ENCODE measurements at regions not wholly inside any gene's neighbourhood (a gene's known extent, or its start where the extent isn't known, plus 50 kb on each side); places are given as distances from the start of the nearest gene placed in this dataset.

DNA sequence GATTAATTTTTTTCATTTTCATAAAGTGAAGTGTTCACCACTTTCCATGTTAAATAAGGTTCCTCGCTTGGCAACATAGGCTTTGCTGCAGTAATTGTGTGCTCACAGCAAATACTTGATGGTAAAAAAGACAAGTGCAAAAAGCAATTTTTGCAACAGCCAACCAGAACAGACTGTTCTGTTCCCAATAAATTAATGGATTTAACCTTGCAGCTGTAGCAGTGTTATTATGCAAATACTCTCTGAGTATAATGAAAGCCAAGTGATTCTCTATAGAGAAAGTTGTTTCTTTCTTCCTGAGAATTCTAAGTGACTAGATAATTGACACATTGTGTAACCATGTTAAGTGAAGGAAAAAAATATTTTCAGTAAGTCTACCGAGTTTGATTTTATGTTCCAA, 183.7 kb upstream of the NAALADL2 start:
- Histone ChIP-seq H3K4me3 (ENCODE audit: low read length) (no peak overlapping the region), H3K9me3 (ENCODE audit: low read depth, low read length) (peaks cover 5% of the 10 kb centered on the region), H3K4me1 (ENCODE audit: insufficient read depth, low read length) (no peaks in the 10 kb centered on the region), H3K27me3 (ENCODE audit: insufficient read depth, low read length) (no peaks in the 10 kb centered on the region)

DNA sequence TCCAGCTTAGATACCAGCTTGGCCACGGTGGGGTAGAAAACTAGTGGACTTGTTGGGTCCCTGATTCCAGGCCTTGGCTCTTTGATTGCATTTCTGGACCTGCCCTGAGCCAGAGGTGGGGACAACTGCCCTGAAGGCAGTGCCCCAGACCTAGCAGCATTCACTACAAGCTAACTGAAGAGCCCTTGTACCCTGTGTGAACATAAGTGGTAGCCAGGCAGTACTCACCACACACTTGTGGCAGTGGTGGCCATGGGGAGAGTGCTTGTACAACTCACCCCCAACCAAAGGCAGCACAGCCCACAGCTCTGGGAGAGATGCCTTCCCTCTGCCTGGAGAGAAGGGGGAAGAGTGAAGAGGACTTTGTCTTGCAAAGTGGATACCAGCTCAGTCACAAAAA, 177.3 kb upstream of the NAALADL2 start:
- Histone ChIP-seq H3K4me3 (ENCODE audit: low read length) (no peak overlapping the region), H3K9me3 (ENCODE audit: low read depth, low read length) (peaks cover 5% of the 10 kb centered on the region), H3K27me3 (ENCODE audit: insufficient read depth, low read length) (no peaks in the 10 kb centered on the region), H3K4me1 (ENCODE audit: insufficient read depth, low read length) (no peaks in the 10 kb centered on the region)

DNA sequence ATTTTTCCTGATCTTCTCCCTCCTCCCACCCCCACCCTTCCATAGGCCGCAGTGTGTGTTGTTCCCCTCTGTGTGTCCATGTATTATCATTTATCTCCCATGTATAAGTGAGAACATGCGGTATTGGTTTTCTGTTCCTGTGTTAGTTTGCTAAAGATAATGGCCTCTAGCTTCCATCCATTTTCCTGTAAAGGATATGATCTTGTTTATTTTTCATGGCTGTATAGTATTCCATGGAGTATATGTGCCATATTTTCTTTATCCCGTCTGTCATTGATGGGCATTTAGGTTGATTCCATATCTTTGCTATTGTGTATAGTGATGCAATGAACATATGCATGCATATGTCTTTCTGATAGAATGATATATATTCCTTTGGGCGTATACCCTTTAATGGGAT, 173.3 kb upstream of the NAALADL2 start:
- no peaks in the 10 kb centered on the region for H3K27me3 ChIP-seq (ENCODE audit: insufficient read depth, low read length)
- no peaks in the 10 kb centered on the region for H3K4me1 ChIP-seq (ENCODE audit: insufficient read depth, low read length)
- no peaks in the 10 kb centered on the region for H3K9me3 ChIP-seq (ENCODE audit: low read depth, low read length)
- no peak overlapping the region for H3K4me3 ChIP-seq (ENCODE audit: low read length)

DNA sequence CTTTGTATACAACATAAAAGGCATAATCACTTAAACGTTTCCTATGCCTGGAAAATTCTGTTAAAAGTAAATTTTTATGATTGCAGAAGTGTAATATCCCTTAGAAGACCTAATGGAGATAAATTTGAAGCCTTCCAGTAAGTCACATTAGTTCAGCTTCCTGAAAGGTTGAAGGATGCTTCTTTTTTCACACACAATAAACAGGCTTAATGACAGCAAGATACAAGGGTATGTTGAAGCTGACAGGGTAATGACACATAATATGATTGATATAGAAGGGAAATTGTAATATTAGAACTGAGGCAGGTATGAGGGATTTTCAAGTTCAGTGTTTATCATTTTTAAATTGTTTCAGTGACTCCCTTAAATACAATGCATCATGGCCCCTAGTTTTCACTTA, 161.8 kb upstream of the NAALADL2 start:
- Histone ChIP-seq H3K4me3 (ENCODE audit: low read length) (no peak overlapping the region), H3K4me1 (ENCODE audit: insufficient read depth, low read length) (no peaks in the 10 kb centered on the region), H3K27me3 (ENCODE audit: insufficient read depth, low read length) (no peaks in the 10 kb centered on the region), H3K9me3 (ENCODE audit: low read depth, low read length) (no peaks in the 10 kb centered on the region)

DNA sequence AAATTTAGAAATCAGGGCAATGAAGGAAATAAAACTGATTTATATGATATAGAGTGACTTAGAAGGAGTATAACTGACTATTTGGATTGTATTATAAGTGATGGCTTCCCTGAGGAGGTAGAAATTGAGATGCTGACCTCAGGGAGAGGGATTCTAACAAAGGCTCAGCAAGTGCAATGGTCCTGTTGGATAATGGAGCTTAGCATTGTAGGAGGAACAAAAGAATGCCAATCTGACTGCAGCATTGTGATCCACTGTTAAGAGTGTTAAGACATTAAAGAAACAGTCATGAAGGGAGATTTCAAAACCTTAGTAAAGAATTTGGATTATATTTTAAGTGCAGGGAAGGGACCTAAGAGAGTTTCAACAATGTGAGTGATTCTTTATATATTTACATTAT, 158.4 kb upstream of the NAALADL2 start:
- H3K9me3 ChIP-seq (ENCODE audit: low read depth, low read length): no peaks in the 10 kb centered on the region

DNA sequence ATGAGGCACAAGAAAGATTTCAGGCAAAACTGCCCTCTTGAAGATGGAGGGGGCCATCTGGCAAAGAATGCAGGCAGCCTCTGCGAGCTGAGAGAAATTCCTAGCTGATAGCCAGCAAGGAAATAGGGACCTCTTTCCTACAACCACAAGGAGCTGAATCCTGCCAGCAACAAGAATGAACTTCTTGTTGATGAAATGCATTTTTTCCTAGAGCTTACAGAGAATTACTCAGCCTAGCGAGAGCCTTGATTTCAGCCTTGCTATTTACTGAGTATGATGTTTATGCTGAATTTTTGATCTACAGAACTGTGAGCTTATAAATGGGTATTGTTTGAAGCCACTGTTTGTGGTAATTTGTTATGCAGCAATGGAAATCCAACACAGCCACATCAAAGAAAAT, 148.5 kb upstream of the NAALADL2 start:
- Histone ChIP-seq H3K9me3 (ENCODE audit: low read depth, low read length) (peaks cover 6% of the 10 kb centered on the region), H3K27me3 (ENCODE audit: insufficient read depth, low read length) (no peaks in the 10 kb centered on the region), H3K4me1 (ENCODE audit: insufficient read depth, low read length) (no peaks in the 10 kb centered on the region), H3K4me3 (ENCODE audit: low read length) (no peak overlapping the region)

More for the DNA sequence above, 158.4 kb upstream of the NAALADL2 start:
- Histone ChIP-seq H3K4me3 (ENCODE audit: low read length) (no peak overlapping the region), H3K27me3 (ENCODE audit: insufficient read depth, low read length) (no peaks in the 10 kb centered on the region), H3K4me1 (ENCODE audit: insufficient read depth, low read length) (no peaks in the 10 kb centered on the region)

DNA sequence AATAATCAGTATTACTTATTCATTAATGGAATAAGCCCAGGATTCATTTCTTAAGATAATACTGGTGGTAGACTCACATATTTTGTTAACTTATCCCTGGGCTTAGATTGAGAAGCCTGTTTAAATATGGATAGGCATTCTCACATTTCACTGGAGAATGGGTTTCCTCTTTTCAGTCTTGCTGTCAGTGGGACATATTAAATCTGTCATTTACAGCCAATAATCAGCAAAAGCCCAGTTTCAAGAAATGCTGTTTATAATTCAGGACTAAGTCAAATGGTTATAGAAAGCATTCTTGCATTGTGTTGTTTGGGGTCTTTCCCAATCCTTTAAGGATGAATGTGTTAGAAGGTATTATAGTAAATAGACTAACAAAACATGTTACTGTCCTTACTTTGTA, 143.7 kb upstream of the NAALADL2 start:
- Histone ChIP-seq H3K9me3 (ENCODE audit: low read depth, low read length) (peaks cover 9% of the 10 kb centered on the region), H3K4me3 (ENCODE audit: low read length) (no peak overlapping the region), H3K4me1 (ENCODE audit: insufficient read depth, low read length) (no peaks in the 10 kb centered on the region), H3K27me3 (ENCODE audit: insufficient read depth, low read length) (no peaks in the 10 kb centered on the region)

DNA sequence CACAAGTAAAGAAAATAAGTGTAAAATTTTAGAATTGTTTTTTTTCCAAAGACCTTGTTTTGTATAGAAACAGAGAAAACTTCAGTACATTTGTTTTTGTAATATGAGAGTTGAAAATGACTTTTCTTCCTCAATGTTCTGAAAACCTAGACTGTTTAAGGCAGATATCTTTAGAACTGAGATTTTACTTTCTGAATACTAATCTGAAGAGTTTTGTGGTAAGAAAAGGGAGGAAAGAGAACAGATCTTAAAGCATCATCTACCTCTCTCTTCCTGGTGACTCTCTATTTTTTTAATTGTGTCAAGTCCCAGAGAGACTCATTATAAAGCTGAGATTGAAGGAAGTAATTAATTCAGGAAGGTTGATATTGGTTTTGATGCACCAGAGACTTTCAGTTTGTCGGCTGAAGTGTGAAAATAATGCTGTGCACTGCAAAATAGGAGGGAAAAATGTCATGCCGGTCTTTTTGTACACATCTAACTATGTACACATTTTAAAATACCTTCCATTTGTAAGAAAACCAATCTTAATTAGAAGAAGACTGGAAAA, 142.1 kb upstream of the NAALADL2 start:
- Histone ChIP-seq H3K4me3 (ENCODE audit: low read length) (no peak overlapping the region), H3K27me3 (ENCODE audit: insufficient read depth, low read length) (no peaks in the 10 kb centered on the region), H3K4me1 (ENCODE audit: insufficient read depth, low read length) (no peaks in the 10 kb centered on the region), H3K9me3 (ENCODE audit: low read depth, low read length) (peaks cover 9% of the 10 kb centered on the region)

DNA sequence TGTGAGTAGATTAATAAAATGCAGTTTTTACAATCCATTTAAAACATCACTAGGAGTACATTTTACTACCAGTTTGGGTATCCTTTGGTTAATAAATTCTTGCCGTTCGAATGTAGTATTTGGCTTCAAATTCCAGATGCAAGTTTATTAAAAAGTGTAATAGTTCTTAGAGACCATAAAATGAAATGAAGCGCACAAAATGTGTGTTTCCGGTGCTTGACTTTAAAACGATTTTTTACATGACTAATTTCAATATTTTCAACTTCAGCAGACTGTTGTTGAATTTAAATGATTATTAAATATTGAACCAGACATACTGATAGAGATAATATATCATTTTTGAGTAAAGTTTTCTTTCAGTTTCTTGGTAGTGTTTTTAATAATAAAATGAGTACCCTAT, 138.4 kb upstream of the NAALADL2 start:
- H3K4me1 ChIP-seq (ENCODE audit: insufficient read depth, low read length): no peaks in the 10 kb centered on the region
- no peaks in the 10 kb centered on the region for H3K27me3 ChIP-seq (ENCODE audit: insufficient read depth, low read length)
- H3K4me3 ChIP-seq (ENCODE audit: low read length): no peak overlapping the region
- H3K9me3 ChIP-seq (ENCODE audit: low read depth, low read length): peaks cover 2% of the 10 kb centered on the region

DNA sequence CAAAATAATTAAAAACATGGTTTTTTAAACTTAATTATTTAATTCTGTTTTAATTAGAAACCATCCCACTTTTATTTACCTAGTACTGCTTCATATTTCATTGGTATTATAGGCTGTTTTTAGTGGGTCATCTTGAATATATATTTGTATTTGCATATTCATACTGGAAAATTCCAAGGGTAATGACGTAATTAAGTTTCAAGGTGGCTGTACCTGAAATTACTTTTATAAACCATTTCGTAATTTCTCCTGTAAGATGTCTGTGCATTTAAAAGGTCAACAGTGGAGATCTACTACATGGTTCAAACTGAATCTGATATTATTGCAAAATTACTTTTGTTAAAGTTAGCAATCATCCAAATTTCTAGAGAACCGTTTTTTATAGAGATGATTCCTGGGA, 133.8 kb upstream of the NAALADL2 start:
- no peaks in the 10 kb centered on the region for H3K27me3 ChIP-seq (ENCODE audit: insufficient read depth, low read length)
- H3K9me3 ChIP-seq (ENCODE audit: low read depth, low read length): no peaks in the 10 kb centered on the region
- H3K4me1 ChIP-seq (ENCODE audit: insufficient read depth, low read length): no peaks in the 10 kb centered on the region
- H3K4me3 ChIP-seq (ENCODE audit: low read length): no peak overlapping the region

DNA sequence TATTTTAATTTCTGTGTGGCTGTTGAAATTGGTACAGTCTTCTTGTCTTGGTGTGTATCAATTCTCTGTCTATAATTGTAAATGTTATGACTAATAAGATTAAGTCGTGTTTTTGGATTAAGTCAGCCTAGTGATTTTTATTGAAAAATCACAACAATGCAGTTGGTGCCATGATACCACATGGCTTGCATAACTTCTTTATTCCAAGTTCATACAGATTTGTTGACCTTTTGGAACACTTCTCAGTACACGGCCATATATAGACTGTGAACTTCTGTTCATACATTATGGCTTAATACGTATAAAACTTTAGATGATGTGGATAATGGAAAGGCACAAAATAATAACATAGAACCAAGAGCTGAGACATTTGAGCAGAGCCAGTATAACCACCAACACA, 121.2 kb upstream of the NAALADL2 start:
- no peak overlapping the region for H3K4me3 ChIP-seq (ENCODE audit: low read length)
- H3K27me3 ChIP-seq (ENCODE audit: insufficient read depth, low read length): no peaks in the 10 kb centered on the region
- H3K9me3 ChIP-seq (ENCODE audit: low read depth, low read length): no peaks in the 10 kb centered on the region
- no peaks in the 10 kb centered on the region for H3K4me1 ChIP-seq (ENCODE audit: insufficient read depth, low read length)

DNA sequence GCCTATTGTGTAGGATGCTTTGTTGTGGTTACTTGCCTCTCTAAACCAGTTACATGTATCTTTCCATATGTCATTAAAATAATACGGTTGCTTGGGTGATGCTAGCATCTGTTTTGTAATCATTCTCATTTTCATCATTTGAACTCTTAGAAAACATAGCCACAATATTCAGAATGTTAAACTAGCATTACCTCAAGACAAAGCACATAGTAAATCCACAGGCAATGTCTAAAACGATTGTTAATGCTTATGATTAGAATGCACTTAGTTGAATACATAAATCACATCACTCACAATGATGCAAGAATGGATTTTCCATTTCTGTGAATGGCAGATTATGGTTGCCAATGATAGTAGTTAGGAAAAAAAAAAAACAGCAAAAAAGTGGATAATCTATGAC, 110.0 kb upstream of the NAALADL2 start:
- no peak overlapping the region for H3K4me3 ChIP-seq (ENCODE audit: low read length)
- no peaks in the 10 kb centered on the region for H3K9me3 ChIP-seq (ENCODE audit: low read depth, low read length)
- H3K27me3 ChIP-seq (ENCODE audit: insufficient read depth, low read length): no peaks in the 10 kb centered on the region
- H3K4me1 ChIP-seq (ENCODE audit: insufficient read depth, low read length): no peaks in the 10 kb centered on the region

DNA sequence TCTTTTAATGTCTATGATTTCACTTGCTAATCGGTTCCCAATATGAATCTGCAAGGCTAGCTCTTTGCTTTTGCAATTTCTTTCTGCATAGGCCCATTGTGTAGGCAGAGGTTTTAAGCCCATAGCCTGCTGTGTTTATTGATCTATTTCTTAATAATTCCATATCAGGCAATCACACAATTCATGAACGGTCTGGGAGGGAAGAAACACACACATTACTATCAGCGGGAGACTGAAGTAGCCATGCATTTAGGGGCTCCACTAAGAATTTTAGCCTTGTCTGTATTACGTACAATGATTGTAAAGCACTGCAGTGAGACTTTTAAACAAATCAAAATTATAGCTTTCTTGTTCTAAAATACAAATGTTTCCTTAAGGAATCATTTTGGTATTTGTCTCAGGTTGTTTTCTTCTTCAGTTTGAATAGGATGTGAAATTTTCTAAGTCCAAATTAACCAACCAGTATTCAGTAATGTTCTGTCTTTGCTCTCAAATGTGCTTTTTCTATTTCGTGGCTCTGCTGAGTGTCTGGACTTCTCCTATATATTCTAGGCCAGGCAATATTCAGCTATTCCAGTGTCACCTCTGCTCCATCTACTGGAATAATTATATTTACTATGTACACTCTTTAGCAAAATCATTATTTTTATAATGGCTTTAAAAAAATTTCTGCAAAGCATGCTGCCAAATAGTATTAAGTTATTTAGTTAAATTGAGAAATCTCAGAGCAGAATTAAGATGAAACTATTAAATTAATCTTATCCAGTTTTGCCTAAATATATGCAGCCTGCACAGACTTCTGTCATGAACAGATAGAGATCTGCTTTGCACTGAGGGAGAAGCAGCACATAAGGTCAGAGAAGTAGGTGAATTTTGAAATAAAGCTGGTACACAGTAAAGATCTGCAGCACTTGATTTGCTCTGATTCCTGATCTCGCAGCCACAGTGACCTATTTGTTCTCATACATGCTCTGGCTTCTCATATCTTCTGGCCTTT, 103.0 kb upstream of the NAALADL2 start:
- H3K9me3 ChIP-seq (ENCODE audit: low read depth, low read length): no peaks in the 10 kb centered on the region
- H3K4me3 ChIP-seq (ENCODE audit: low read length): no peak overlapping the region
- no peaks in the 10 kb centered on the region for H3K27me3 ChIP-seq (ENCODE audit: insufficient read depth, low read length)
- H3K4me1 ChIP-seq (ENCODE audit: insufficient read depth, low read length): no peaks in the 10 kb centered on the region

DNA sequence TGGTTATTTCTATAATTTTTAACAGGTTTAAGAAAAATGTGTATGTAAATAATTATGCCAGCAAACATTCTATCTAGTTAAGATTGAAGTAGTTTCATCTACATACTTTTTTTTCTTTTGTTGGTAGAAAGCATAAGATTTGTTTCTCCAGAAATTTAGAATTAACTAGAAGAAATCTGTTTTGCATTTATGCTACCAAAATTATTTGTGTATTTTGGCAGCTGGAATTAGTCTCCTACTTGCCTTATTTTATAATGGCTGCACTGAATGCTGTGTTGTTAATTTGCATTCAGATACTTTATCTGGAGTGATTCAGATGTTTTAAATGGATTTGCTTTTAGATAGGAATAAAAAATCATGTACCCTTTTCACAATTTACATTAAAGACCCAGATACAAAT, 100.2 kb upstream of the NAALADL2 start:
- Histone ChIP-seq H3K27me3 (ENCODE audit: insufficient read depth, low read length) (no peaks in the 10 kb centered on the region), H3K4me3 (ENCODE audit: low read length) (no peak overlapping the region), H3K9me3 (ENCODE audit: low read depth, low read length) (no peaks in the 10 kb centered on the region), H3K4me1 (ENCODE audit: insufficient read depth, low read length) (no peaks in the 10 kb centered on the region)

DNA sequence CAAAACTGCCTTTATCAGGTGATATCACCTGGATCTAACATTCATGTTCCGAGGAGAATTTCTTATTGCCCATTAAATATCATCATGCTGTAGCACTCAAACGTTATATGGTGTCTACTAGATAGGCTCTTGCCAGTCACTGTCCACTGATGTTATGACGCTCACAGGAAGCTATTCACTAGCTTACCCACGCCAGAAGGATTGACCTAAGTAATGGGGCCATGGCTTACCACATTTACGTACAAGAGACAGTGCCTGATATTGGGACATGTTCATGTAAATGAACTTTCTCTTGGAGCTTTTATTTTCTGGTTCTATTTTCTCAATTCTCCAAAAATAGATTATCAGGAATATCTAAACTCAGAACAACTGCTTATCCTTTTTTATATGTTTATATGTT, 91.7 kb upstream of the NAALADL2 start:
- no peaks in the 10 kb centered on the region for H3K4me1 ChIP-seq (ENCODE audit: insufficient read depth, low read length)
- no peaks in the 10 kb centered on the region for H3K27me3 ChIP-seq (ENCODE audit: insufficient read depth, low read length)
- peaks cover 4% of the 10 kb centered on the region for H3K9me3 ChIP-seq (ENCODE audit: low read depth, low read length)
- H3K4me3 ChIP-seq (ENCODE audit: low read length): no peak overlapping the region
